Aorta (tissue), 5 donors: ENCODE measurements at regions not wholly inside any gene's neighbourhood (a gene's known extent, or its start where the extent isn't known, plus 50 kb on each side); places are given as distances from the start of the nearest gene placed in this dataset.

Experiments used
- ATAC-seq: fragments of 200-7000 bp; cut with Tn5 transposase; one replicate; pipeline ENCODE4 v1.9.1; 2022; ENCODE audit warnings: moderate library complexity; ENCODE audit not compliant: low FRiP score
- DNase-seq, 2 donors: peaks; one replicate each; pipeline ENCODE4 v3.0.0-alpha.2; 2020
- H3K27ac ChIP-seq, 2 donors: one replicate each; pipeline ENCODE4 v1.5.1; 2013; ENCODE audit warnings: low read length in 2 of 2, mild to moderate bottlenecking in 2 of 2, moderate library complexity in 2 of 2, control low read depth in 1 of 2, inconsistent platforms in 1 of 2, low read depth in 1 of 2
- H3K27me3 ChIP-seq, 2 donors: one replicate each; pipeline ENCODE4 v1.6.1; 2013; ENCODE audit warnings: control low read depth in 1 of 2, low read length in 1 of 2, mild to moderate bottlenecking in 1 of 2, moderate library complexity in 1 of 2; ENCODE audit not compliant: insufficient read depth in 2 of 2, control insufficient read depth in 1 of 2
- H3K36me3 ChIP-seq, 2 donors: one replicate each; pipeline ENCODE4 v1.6.1; 2013; ENCODE audit warnings: control low read depth in 1 of 2, low read length in 1 of 2, mild to moderate bottlenecking in 1 of 2; ENCODE audit not compliant: insufficient read depth in 2 of 2, control insufficient read depth in 1 of 2
- H3K4me1 ChIP-seq, 2 donors: one replicate each; pipeline ENCODE4 v1.6.1; 2013; ENCODE audit warnings: low read length in 2 of 2, control low read depth in 1 of 2, mild to moderate bottlenecking in 1 of 2, moderate library complexity in 1 of 2; ENCODE audit not compliant: insufficient read depth in 2 of 2, control insufficient read depth in 1 of 2
- H3K4me3 ChIP-seq, 2 donors: one replicate each; pipeline ENCODE4 v1.5.1; 2013; ENCODE audit warnings: low read length in 2 of 2, control low read depth in 1 of 2, mild to moderate bottlenecking in 1 of 2
- H3K9me3 ChIP-seq: one replicate; pipeline ENCODE4 v1.6.1; 2013; ENCODE audit warnings: mild to moderate bottlenecking, low read length; ENCODE audit not compliant: control insufficient read depth
- WGBS, 2 donors: extraction: QIAGEN DNeasy Blood & Tissue Kit; methylation state at CpG; one replicate each; pipeline ENCODE4 v1.1.7; 2013; 5-methylcytosine and 5-hydroxymethylcytosine counted together
- intact Hi-C, 2 donors: fragments of 100-400 bp; cut with DNase I; formaldehyde crosslinking; loops; one replicate each; pipeline versions ENCODE4 v1.14.2 to v1.15.0; 2022
- donor health status: healthy with polysubstance abuse.
- donor health status: Bipolar disorder and iron deficiency.
- donor health status: DM: no; HTN: no; CAD: no.
- donor health status: DM: no; HTN: no; CAD: no.
- donor health status: DM: yes; HTN: yes; CAD: no.

GRCh38 chr13:79999601-80000000 lies 341.3 kb downstream of the SPRY2 start:
- 97 to 100% methylated on average over 1 of the region's 1 CpG for WGBS, 2 donors
- DNase-seq (no peak), ATAC-seq (no peak)
- intact Hi-C loops: no loop called here
- no peaks in the 10 kb centered on the region for H3K9me3 ChIP-seq
- H3K27me3 ChIP-seq: no peaks in the 10 kb centered on the region
- H3K27ac ChIP-seq: no peak overlapping the region
- H3K36me3 ChIP-seq: no peaks in the 10 kb centered on the region
- peaks cover 0 to 4% of the 10 kb centered on the region in 2 donors for H3K4me1 ChIP-seq
- no peak overlapping the region for H3K4me3 ChIP-seq

DNA sequence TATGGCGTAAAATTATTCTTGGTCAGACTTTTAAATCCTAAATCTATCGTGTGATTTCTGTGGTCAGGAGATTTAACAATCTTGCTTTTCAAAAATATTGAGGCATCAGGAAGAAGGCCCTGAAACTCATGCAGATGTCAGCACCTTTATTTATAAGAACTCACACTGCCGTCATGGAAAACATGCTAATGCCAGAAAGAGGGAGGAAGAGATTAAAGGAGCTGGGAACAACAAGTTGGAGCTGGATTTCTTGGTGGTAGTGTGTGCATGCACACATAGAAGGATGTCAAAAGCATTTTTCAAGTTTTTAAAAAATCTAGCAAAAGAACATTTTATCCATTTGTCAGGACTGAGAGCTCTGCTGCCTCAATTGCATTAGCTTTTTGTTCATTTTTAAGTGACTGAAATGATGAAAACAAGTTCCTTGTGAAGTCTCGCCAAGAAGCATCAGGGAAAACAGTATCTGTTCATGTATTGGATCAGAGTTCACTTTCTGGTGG lies 342.5 kb downstream of the SPRY2 start:
- Histone ChIP-seq H3K9me3 (no peaks in the 10 kb centered on the region), H3K4me1 (peaks cover 0 to 4% of the 10 kb centered on the region in 2 donors), H3K27ac (no peak overlapping the region), H3K27me3 (no peaks in the 10 kb centered on the region), H3K36me3 (no peaks in the 10 kb centered on the region), H3K4me3 (no peak overlapping the region)
- DNase-seq (no peak), ATAC-seq (no peak)
- WGBS, 2 donors: 81 to 86% methylated on average over 4 of the region's 4 CpGs
- intact Hi-C loops: no loop called here

DNA sequence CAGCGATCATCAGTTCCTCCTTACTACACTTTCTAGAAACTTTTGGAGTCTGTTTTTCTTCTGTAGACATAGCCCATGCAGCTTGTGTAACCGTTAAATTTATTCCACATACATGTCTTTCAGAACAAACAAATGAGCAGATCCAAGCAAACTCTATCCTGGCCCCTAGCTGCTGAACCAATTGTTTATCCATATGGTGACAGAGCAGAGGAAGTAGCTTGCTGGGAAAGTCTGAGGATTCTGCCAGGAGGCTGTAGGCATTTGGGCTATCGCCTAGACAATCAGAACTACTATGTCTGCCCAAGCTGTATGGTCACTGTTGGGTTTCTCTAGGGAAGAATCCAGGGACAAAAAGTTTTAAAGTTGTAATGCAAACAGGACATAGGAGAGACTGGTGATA lies 343.7 kb downstream of the SPRY2 start:
- ATAC-seq (no peak), DNase-seq (no peak)
- intact Hi-C loops: no loop called here
- no peaks in the 10 kb centered on the region for H3K36me3 ChIP-seq
- peaks cover 0 to 4% of the 10 kb centered on the region in 2 donors for H3K4me1 ChIP-seq
- H3K4me3 ChIP-seq: no peak overlapping the region
- H3K9me3 ChIP-seq: no peaks in the 10 kb centered on the region
- no peak overlapping the region for H3K27ac ChIP-seq
- 55 to 56% methylated on average over 3 of the region's 3 CpGs for WGBS, 2 donors
- H3K27me3 ChIP-seq: no peaks in the 10 kb centered on the region

- no peak overlapping the region for H3K27ac ChIP-seq
- DNase-seq: no peak
- no peaks in the 10 kb centered on the region for H3K27me3 ChIP-seq
- ATAC-seq: no peak
- no peak overlapping the region for H3K4me3 ChIP-seq
- intact Hi-C loops: no loop called here
- peaks cover 0 to 4% of the 10 kb centered on the region in 2 donors for H3K4me1 ChIP-seq
- no peaks in the 10 kb centered on the region for H3K36me3 ChIP-seq
- no peaks in the 10 kb centered on the region for H3K9me3 ChIP-seq
Measured at GRCh38 chr13:79995334-79995733, 345.6 kb downstream of the SPRY2 start.

DNA sequence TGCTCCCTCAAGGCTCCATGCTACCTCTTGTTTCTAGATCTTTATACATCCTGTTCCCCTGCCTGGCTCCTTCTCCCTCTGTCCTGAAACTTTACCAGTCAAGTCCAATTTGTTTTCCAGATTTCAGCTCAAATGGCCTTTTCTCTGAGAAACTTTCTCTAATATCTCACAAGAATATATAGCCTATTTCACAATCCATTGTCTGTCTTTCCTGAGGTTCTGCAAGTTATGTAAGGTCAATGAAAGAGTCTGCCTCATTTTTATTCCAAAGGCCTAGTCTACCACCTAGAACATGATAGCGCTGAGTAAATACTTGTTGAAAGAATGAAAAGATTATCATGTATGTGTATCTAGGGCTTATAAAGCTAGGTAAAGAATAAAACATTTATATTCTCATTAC lies 348.8 kb downstream of the SPRY2 start:
- H3K27ac ChIP-seq: no peak overlapping the region
- H3K36me3 ChIP-seq: no peaks in the 10 kb centered on the region
- WGBS, 2 donors: 89 to 99% methylated on average over 1 of the region's 1 CpG
- H3K9me3 ChIP-seq: no peaks in the 10 kb centered on the region
- H3K27me3 ChIP-seq: no peaks in the 10 kb centered on the region
- intact Hi-C loops: no loop called here
- H3K4me3 ChIP-seq: no peak overlapping the region
- ATAC-seq (no peak), DNase-seq (no peak)
- H3K4me1 ChIP-seq: no peaks in the 10 kb centered on the region

DNA sequence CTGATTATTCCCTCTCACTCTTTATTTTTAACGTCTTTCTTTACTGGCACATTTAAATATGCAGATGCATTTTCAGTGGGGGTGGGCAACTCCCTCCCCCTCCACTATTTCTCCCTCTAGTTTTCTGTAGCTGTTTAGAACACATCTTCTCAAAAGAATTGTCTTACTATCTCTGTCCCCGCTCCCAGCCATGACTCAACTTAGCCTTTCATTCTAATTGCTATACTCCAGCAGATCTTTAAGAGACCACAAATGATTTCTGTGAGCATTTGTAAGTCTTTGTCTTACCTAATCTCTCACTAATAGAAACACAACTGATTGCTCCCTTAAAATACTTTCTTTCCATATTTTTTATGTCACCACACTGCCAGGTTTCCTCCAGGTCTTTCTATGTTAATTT lies 350.9 kb downstream of the SPRY2 start:
- no peak for ATAC-seq
- 74 to 77% methylated on average over 2 of the region's 2 CpGs for WGBS, 2 donors

GRCh38 chr13:79989217-79989661 lies 351.7 kb downstream of the SPRY2 start:
- DNase-seq (no peak), ATAC-seq (no peak)
- WGBS, 2 donors: 97 to 98% methylated on average over 3 of the region's 3 CpGs
- Histone ChIP-seq H3K4me3 (no peak overlapping the region), H3K27ac (no peak overlapping the region), H3K27me3 (no peaks in the 10 kb centered on the region), H3K4me1 (no peaks in the 10 kb centered on the region), H3K36me3 (no peaks in the 10 kb centered on the region), H3K9me3 (no peaks in the 10 kb centered on the region)
- intact Hi-C loops: no loop called here

More for the DNA sequence above, 350.9 kb downstream of the SPRY2 start:
- Histone ChIP-seq H3K4me3 (no peak overlapping the region), H3K4me1 (no peaks in the 10 kb centered on the region), H3K27me3 (no peaks in the 10 kb centered on the region), H3K9me3 (no peaks in the 10 kb centered on the region), H3K27ac (no peak overlapping the region), H3K36me3 (no peaks in the 10 kb centered on the region)
- DNase-seq: no peak
- intact Hi-C loops: no loop called here

- H3K9me3 ChIP-seq: no peaks in the 10 kb centered on the region
- DNase-seq: no peak
- no peak overlapping the region for H3K4me3 ChIP-seq
- intact Hi-C loops: no loop called here
- WGBS, 2 donors: 41 to 48% methylated on average over 3 of the region's 3 CpGs
- no peaks in the 10 kb centered on the region for H3K4me1 ChIP-seq
- no peaks in the 10 kb centered on the region for H3K27me3 ChIP-seq
- no peak for ATAC-seq
- H3K36me3 ChIP-seq: no peaks in the 10 kb centered on the region
- H3K27ac ChIP-seq: no peak overlapping the region
Measured at GRCh38 chr13:79988573-79988972, 352.4 kb downstream of the SPRY2 start.

- no peak for ATAC-seq
- Histone ChIP-seq H3K27me3 (no peaks in the 10 kb centered on the region), H3K4me3 (no peak overlapping the region), H3K4me1 (no peaks in the 10 kb centered on the region), H3K36me3 (no peaks in the 10 kb centered on the region), H3K9me3 (no peaks in the 10 kb centered on the region), H3K27ac (no peak overlapping the region)
- no peak for DNase-seq
- intact Hi-C loops: no loop called here
Measured at GRCh38 chr13:79987761-79988160, 353.2 kb downstream of the SPRY2 start.
